Activated naive CD4-positive, alpha-beta T cell treated with anti-CD3 and anti-CD28 coated beads, Interleukin-2, amount 50 U/mL, for 24 hours (primary cell): ENCODE measurements at regions not wholly inside any gene's neighbourhood (a gene's known extent, or its start where the extent isn't known, plus 50 kb on each side); places are given as distances from the start of the nearest gene placed in this dataset.
"Not testable (repeated sequence)": the region's sequence is repeated elsewhere in the genome, so short reads cannot be mapped to it uniquely, and the experiment has no call there.

Experiments used
- H3K27ac Mint-ChIP-seq: one replicate; pipeline ENCODE4 v1.8.0; 2021; ENCODE audit warnings: mild to moderate bottlenecking, mixed read lengths
- H3K27me3 Mint-ChIP-seq: one replicate; pipeline ENCODE4 v1.8.0; 2021; ENCODE audit warnings: mixed read lengths
- H3K36me3 Mint-ChIP-seq: one replicate; pipeline ENCODE4 v1.8.0; 2021; ENCODE audit warnings: mixed read lengths
- H3K4me1 Mint-ChIP-seq: one replicate; pipeline ENCODE4 v1.8.0; 2021; ENCODE audit warnings: mixed read lengths
- H3K4me3 Mint-ChIP-seq: one replicate; pipeline ENCODE4 v1.8.0; 2021; ENCODE audit warnings: mild to moderate bottlenecking, mixed read lengths
- H3K9me3 Mint-ChIP-seq: one replicate; pipeline ENCODE4 v1.8.0; 2021; ENCODE audit warnings: mixed read lengths

DNA sequence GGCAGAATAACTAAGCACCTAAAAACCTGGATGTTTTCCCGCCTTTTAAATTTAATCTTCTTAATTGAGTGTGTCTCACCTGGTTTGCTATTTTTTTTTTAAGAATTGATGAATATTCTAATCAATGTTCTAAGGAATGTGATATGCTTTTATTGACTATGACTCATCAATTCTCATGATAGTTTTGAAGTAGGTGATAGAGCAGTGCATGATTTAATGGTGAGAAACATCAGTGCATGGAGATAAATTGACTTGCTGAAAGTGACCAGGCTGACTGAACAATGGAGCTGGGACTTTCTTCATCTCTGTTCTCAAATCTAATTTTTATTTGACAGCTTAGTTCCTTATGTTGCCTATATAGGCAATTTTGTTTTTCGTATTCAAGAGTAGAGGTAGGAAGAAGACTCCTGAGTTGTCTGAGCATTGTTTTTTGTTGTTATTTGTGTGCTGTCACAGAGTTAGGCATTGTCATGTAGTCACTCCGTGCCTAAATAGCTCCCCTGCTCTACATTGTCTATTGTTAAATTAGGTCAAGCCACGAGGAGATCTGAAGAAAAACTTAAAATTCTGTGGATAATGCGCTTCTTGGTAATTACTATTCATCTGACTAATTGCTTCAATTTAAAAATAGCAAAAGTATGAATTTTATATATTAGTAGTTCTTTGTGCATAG is 59.0 kb upstream of the NUTM2F start:
- H3K4me3 Mint-ChIP-seq, H3K27ac Mint-ChIP-seq, H3K9me3 Mint-ChIP-seq, H3K27me3 Mint-ChIP-seq, H3K36me3 Mint-ChIP-seq: not testable (repeated sequence)
- H3K4me1 Mint-ChIP-seq: peaks cover 46% of the 10 kb centered on the region

DNA sequence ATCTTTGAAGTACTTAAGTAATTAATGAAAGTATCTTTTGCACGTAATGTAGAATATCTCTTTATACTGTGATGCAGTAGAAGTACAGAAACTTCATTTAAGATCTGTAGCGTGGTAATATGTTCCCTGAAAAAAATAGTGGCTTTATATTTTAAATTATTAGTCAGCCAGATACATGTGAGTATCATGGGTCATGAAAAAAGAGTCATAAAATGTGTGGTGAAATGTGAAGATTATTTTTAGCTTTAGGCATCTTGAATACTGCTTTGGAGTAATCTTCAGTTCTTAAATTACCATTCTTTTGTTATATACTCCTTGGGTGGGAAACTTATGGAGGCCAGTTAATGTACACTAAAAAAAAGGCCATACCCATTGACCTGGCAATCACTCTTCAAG is 59.6 kb upstream of the NUTM2F start:
- H3K36me3 Mint-ChIP-seq, H3K27me3 Mint-ChIP-seq, H3K4me3 Mint-ChIP-seq, H3K27ac Mint-ChIP-seq, H3K9me3 Mint-ChIP-seq: not testable (repeated sequence)
- H3K4me1 Mint-ChIP-seq: peaks cover 46% of the 10 kb centered on the region

DNA sequence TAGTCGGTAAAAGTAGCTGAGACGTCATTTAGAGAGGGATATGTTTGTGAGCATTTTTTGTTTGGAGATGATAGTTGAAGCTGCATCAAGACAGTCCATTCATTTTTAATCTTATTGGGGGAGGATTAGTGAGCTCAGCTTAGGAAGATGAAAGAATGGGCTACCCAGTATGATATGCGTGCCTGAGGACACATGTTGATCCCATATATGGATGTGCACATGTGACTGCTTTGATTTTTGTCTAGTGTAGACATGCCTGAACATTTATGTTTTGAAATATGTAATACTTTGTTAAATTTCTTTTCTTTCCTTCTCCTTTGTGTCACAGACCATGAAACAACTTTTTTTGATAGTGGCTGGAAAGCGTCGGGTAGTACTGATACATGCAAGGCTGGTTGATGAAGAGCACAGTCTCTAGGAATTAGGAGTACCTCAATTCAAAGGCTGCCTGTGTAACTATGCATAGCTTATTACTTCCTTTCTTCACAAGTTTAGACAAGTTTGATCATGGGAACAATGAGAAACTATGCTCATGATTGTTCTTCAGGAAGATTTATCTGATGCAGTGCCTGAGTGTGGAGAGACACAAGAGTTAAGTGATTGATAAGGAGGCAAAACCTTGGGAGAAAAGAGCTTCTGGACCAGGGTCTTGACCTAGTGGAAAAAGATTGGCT is 62.1 kb upstream of the NUTM2F start:
- not testable (repeated sequence) for H3K4me3 Mint-ChIP-seq, H3K36me3 Mint-ChIP-seq, H3K27ac Mint-ChIP-seq, H3K9me3 Mint-ChIP-seq, H3K27me3 Mint-ChIP-seq
- peaks cover 41% of the 10 kb centered on the region for H3K4me1 Mint-ChIP-seq

DNA sequence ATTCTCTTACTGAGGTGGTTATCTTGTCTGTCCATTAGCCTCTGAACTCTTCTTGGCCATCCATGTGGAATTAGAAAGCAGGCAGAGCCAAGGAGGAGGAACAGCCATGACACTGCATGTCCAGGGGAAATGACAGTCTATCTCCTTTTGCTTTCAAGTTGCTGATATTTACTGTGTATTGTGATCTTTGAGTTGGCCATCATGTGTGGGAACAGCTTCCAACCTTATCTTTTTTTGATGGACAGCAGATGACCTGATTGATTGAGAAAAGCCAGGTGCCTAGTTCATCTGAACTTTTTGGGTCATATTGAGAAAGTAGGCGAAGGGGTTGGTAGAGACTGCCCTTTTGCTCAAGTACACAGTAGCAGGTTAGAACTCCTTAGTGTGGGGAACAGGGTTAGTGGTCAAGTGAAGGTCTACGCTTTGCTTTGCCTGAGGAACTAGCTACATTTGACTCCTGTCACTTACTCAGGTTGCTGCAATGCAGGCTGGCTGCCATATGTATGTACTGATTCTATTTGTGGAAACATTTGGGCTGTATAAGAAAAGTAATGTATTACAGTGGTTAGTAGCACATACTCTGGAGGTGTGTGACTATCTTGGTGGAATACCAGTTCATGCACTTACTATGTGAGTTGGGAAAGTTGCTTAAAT is 64.7 kb upstream of the NUTM2F start:
- H3K4me3 Mint-ChIP-seq, H3K9me3 Mint-ChIP-seq, H3K36me3 Mint-ChIP-seq, H3K27me3 Mint-ChIP-seq, H3K27ac Mint-ChIP-seq: not testable (repeated sequence)
- peaks cover 35% of the 10 kb centered on the region for H3K4me1 Mint-ChIP-seq

DNA sequence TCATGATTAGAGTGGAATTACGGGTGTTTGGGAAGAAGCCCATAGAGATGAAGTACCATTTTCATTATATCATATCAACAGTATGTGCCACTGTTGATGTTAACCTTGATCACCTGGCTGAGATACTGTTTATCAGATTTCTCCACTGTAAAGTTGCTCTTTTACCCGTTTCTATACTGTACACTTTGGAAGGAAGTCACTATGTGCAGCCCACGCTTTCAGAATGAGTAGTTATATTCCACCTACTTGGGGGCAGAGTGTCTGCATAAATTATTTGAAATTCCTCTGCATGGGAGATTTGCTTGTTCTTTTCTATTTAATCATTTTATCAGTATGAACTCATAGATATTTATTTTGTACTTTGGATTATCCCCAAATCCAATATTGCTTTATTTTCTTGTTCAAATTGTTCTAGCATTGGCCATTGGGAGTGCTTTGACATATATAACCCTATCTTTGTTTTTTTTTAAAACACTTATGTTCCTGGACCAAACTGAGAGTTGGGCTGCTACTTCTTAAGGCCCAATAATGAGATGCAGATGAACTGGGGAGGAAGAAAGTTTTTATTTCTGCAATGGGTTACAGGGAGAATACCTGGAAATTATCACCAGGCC is 69.4 kb upstream of the NUTM2F start:
- not testable (repeated sequence) for H3K9me3 Mint-ChIP-seq, H3K27me3 Mint-ChIP-seq, H3K36me3 Mint-ChIP-seq
- H3K4me3 Mint-ChIP-seq: peak overlapping the region; percentile 40
- H3K27ac Mint-ChIP-seq: peak overlapping the region; percentile 60
- peaks cover 42% of the 10 kb centered on the region for H3K4me1 Mint-ChIP-seq

DNA sequence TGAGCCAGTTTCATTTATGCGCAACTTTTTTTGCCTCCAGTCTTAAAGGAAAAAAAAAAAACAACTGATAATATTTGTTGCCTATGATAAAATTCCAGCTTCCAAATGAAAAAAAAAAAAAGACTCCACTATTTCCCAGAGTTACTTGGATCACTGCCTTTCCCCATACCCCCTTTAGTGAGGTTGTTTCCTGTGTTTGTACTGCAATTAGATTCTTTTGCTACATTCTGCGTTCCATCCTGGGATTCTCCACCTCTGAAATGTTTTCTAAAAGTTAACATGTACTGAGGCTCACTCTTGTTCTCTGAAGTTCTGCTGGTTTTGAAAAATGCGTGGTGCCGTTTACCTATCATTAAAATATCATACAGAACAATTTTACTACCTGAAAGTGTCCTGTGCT is 72.0 kb upstream of the NUTM2F start:
- not testable (repeated sequence) for H3K4me3 Mint-ChIP-seq, H3K27me3 Mint-ChIP-seq, H3K9me3 Mint-ChIP-seq, H3K36me3 Mint-ChIP-seq
- Mint-ChIP-seq H3K4me1 (peaks cover 41% of the 10 kb centered on the region), H3K27ac (peak overlapping the region; percentile 2)

DNA sequence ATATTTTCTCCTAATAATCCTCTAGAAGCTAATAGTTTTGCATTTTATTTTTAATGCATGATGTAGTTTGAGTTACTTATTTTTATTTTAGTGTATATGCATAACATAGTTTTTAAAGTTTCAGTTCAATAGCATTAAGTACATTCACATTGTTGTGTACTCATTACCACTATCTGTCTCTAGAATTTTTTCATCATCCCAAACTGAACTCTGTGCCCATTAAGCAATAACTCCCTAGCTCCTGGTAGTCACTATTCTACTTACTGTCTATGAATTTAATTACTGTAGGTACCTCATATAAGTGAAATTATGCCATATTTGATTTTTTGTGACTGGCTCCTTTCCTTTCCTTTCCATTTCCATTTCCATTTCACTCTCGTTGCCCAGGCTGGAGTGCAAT is 74.4 kb upstream of the NUTM2F start:
- H3K36me3 Mint-ChIP-seq, H3K27ac Mint-ChIP-seq, H3K9me3 Mint-ChIP-seq, H3K4me3 Mint-ChIP-seq, H3K27me3 Mint-ChIP-seq: not testable (repeated sequence)
- peaks cover 31% of the 10 kb centered on the region for H3K4me1 Mint-ChIP-seq

DNA sequence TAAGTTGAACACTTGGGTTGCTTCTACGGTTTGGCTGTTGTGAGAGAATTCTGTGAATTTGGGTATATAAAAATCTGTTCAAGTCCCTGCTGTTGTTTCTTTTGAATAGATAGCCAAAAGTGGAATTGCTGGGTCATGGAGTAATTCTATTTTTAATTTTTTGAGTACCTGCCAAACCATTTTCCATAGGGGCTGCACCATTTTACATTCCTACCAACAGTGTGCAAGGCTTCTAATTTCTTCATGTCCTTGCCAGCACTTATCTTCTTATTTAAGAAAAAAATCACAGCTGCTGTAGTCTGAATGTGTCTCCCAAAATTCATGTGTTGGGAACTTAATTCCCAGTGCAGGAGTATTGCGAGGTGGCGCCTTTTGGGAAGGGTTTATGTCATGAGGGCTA is 75.1 kb upstream of the NUTM2F start:
- H3K9me3 Mint-ChIP-seq, H3K36me3 Mint-ChIP-seq, H3K27ac Mint-ChIP-seq, H3K27me3 Mint-ChIP-seq, H3K4me3 Mint-ChIP-seq: not testable (repeated sequence)
- peaks cover 27% of the 10 kb centered on the region for H3K4me1 Mint-ChIP-seq

DNA sequence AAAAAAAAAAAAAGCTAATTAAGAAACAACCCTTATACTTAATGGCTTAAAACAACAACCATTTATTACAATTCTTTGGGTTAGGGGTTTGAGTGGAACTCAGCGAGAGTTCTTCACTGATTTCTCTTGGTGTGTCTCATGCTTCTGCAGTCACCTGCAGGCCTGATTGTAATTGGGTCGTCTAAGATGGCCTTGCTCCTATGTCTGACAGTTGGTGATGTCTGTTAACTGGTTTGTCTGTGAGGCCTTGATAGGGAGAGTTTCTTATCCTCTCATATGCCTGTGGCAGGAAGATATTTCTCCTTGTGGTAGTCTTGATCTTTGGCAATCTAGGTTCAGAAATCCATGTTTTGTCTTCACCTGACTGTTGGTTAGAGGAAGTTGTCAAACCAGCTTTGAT is 85.2 kb upstream of the NUTM2F start:
- not testable (repeated sequence) for H3K9me3 Mint-ChIP-seq, H3K4me3 Mint-ChIP-seq, H3K27me3 Mint-ChIP-seq, H3K36me3 Mint-ChIP-seq
- Mint-ChIP-seq H3K27ac (peak overlapping the region; percentile 53), H3K4me1 (peaks cover 28% of the 10 kb centered on the region)

DNA sequence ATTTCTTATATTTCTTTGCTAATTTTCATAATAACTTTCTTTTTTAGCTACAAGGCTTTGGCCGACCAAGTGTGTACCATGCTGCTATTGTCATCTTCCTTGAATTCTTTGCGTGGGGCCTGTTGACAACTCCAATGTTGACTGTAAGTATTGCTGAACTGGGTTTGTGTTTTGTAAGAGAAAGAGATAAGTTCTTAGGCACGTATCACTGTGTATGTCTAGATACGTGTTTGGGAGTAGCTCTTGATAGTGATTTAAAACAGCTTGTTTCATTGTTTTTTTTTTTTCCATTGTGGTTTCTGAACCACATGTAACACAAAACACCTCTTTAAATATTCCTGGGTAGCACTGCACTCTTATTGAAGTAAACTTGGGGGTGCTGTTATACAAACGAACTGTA is 86.7 kb upstream of the NUTM2F start:
- not testable (repeated sequence) for H3K27me3 Mint-ChIP-seq, H3K27ac Mint-ChIP-seq, H3K9me3 Mint-ChIP-seq, H3K36me3 Mint-ChIP-seq, H3K4me3 Mint-ChIP-seq
- H3K4me1 Mint-ChIP-seq: peaks cover 24% of the 10 kb centered on the region

DNA sequence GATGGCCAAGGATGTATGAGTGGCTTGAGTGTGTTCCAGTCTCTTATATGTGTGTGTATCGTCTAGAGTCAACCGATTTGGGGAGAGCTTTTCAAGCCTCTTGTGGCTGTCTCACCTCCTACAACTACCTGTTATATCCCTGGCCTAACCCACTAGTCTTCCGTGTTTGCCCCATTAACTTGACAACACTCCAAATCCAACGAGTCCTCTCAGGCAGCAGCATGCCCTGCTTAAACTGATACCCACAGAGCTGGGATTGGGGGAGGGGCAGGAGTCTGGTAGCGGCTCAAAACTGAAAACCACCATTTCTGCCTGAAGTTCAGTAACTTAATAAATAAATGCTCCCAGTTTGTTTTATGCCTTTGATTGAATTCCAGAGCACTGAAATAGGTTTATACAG is 91.7 kb upstream of the NUTM2F start:
- not testable (repeated sequence) for H3K36me3 Mint-ChIP-seq, H3K27ac Mint-ChIP-seq, H3K4me3 Mint-ChIP-seq, H3K27me3 Mint-ChIP-seq, H3K4me1 Mint-ChIP-seq, H3K9me3 Mint-ChIP-seq

DNA sequence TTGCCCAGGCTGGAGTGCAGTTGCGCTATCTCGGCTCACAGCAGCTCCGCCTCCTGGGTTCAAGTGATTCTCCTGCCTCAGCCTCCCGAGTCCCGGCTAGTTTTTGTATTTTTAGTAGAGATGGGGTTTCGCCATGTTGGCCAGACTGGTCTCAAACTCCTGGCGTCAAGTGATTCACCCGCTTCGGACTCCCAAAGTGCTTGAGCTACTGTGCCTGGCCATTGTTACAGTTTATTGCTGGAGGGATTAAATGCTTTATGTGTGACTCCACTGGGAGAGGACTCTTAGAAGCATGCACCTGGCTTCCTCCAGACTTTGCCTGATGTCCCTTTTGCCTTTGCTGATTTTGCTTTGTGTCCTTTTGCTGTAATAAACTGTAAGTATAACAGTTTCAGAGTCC is 93.5 kb upstream of the NUTM2F start:
- H3K4me3 Mint-ChIP-seq, H3K9me3 Mint-ChIP-seq, H3K27me3 Mint-ChIP-seq, H3K36me3 Mint-ChIP-seq, H3K4me1 Mint-ChIP-seq, H3K27ac Mint-ChIP-seq: not testable (repeated sequence)

DNA sequence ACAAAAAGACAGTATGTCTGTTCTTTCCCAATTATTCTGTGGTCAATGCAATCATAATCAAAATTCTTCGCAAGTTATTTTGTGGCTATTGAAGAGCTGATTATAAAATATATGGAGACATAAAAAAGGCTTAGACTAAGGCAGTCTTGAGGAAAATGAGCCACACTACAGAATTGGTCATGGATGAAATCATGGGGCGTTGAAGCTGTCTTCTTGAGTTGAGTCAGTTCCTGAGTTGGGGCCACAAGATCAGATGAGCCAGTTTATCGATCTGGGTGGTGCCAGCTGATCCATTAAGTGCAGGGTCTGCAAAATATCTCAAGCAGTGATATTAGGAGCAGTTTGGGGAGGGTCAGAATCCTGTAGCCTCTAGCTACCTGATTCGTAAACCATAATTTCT is 96.9 kb upstream of the NUTM2F start:
- H3K4me3 Mint-ChIP-seq, H3K27me3 Mint-ChIP-seq, H3K27ac Mint-ChIP-seq, H3K36me3 Mint-ChIP-seq, H3K9me3 Mint-ChIP-seq, H3K4me1 Mint-ChIP-seq: not testable (repeated sequence)

DNA sequence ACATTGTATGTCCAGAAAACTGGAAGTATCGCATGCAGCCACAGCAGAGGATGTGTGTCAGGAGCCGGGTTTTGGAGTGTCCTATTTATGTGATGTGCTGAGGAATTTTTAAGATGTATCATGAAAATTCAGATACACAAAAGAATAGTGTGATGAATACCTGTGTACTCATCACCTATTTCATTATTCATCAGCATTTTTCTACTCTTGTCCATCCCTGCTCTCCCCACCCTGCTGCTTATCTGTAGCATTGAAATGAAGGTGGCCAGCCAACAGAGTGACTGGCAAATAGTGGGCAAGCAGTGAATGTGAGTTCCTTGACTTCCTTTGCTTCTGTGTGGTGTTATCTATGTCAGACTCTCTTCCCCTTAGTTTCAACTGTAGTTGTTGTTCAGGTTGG is 108.7 kb upstream of the NUTM2F start:
- H3K4me1 Mint-ChIP-seq: not testable (repeated sequence)

DNA sequence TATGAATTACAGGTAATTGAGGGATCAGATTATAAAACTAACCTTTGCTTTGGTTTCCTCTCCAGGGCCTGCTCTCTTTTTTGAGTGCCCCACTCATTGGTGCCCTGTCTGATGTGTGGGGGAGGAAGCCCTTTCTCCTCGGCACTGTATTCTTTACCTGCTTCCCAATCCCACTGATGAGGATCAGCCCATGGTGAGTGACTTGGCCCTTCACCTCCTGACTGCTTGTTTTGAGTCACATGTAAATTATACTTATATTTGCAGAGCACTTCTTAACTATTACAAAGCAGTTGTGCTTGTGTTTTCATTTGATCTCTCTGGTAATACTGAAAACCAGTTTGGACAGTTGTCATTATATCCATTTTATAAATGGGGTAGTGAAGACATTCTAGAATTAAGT is 109.9 kb upstream of the NUTM2F start:
- H3K9me3 Mint-ChIP-seq, H3K4me1 Mint-ChIP-seq, H3K4me3 Mint-ChIP-seq, H3K27ac Mint-ChIP-seq, H3K27me3 Mint-ChIP-seq: not testable (repeated sequence)
- H3K36me3 Mint-ChIP-seq: peaks cover 16% of the 10 kb centered on the region

More for the DNA sequence above, 108.7 kb upstream of the NUTM2F start:
- H3K36me3 Mint-ChIP-seq: peaks cover 14% of the 10 kb centered on the region
- not testable (repeated sequence) for H3K4me3 Mint-ChIP-seq, H3K27me3 Mint-ChIP-seq, H3K27ac Mint-ChIP-seq, H3K9me3 Mint-ChIP-seq

DNA sequence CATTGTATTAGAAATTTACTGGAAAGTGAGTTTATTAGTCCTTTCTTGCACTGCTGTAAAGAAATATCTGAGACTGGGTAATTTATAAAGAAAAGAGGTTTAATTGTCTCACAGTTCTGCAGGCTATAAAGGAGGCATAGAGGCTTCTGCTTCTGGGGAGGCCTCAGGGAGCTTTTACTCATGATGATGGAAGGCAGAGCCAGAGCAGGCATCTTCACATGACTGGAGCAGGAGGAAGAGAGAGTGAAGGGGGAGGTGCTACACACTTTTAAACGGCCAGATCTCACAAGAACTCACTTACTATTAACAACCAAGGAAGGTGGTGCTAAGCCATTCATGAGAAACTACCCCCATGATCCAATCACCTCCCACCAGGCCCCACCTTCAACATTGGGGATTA is 112.7 kb upstream of the NUTM2F start:
- H3K27me3 Mint-ChIP-seq, H3K4me3 Mint-ChIP-seq, H3K27ac Mint-ChIP-seq, H3K9me3 Mint-ChIP-seq: not testable (repeated sequence)
- H3K36me3 Mint-ChIP-seq: peaks cover 21% of the 10 kb centered on the region
- H3K4me1 Mint-ChIP-seq: peaks cover 10% of the 10 kb centered on the region
